ENCODE measurements at regions not wholly inside any gene's neighbourhood (a gene's known extent, or its start where the extent isn't known, plus 50 kb on each side); places are given as distances from the start of the nearest gene placed in this dataset.

- no peak for TF ChIP-seq CTCF (IDR thresholded peaks at IDR 0.05)
- TF ChIP-seq POLR2A (IDR thresholded peaks at IDR 0.05), result no peak
These were observed 240.5 kb upstream of the TMCO5A start for GRCh38 chr15:37693926-37694325.
